ENCODE measurements at regions not wholly inside any gene's neighbourhood (a gene's known extent, or its start where the extent isn't known, plus 50 kb on each side); places are given as distances from the start of the nearest gene placed in this dataset.

DNA sequence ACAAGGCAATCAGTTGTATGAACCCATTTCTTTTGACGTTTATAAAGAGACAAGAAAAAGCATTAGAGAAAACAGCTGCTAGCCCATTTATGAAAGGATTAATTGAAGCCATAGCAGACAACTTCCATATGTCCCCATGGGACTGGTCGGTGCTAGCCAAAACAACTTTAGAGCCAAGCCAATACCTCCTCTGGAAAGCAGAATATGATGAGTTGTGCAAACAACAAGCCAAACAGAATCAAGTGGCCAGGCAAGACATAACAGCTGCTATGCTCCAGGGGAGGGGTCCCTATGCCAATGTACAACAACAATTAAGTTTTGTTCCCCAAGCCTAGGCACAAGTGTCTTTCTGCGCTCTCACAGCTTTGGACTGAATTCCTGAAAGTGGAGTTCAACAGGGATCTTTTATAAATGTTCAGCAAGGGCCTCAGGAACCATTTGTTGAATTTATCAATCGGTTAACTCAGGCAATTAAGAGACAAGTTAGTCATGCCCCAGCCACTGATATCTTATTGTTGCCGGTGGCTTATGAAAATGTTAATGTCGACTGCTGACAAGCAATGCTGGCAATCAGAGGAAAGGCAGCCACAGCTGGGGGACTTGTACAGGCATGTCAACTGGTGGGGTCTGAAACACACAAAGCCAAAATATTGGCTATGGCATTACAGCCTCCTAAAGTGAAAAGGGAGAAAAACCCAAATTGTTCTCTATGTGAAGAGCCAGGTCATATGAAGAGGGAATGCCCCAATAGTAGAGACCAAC lies 1593.1 kb upstream of the TENM4 start:
- DNase-seq (ENCODE audit: low read depth in 2 of 2), result no peak

DNA sequence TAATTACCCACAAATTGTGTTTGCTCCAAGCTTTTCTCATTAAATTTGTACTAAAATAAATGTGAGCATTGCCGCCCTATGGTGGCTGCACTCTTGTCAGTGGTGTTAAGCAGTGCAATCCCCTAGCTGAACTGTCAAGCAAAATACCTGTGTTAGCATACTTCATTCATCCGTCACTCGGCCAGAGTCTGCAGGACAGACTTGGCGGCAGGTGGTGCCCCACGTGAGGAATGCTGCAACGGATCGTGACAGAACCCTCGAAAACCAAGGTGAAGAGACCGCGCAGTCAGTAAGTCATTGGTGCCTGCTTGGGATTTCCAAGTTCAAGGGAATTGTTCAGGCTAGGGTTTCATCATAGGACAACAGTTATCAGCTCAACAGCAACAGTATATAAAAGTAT lies 1592.1 kb upstream of the TENM4 start:
- DNase-seq (ENCODE audit: low read depth in 2 of 2), result no peak

DNA sequence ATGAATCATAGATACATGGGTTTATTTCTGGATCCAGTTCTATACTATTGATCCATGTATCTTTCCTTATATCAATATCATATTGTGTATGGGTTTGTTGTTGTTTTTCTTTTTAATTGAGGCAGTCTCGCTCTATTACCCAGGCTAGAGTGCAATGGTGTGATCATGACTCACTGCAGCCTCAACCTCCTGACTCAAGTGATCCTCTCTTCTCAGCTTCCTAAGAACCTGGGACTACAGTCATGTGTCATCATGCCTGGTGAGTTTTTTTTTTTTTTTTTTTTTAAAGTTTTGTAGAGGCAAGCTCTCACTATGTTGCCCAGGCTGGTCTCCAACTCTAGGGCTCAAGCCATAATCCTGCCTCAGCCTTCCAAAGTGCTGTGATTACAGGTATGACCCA lies 1589.4 kb upstream of the TENM4 start:
- no peak for DNase-seq (ENCODE audit: low read depth in 2 of 2)

- no peak for DNase-seq (ENCODE audit: low read depth in 2 of 2)
These were observed 1585.2 kb upstream of the TENM4 start for GRCh38 chr11:81026032-81026431.

GRCh38 chr11:81022057-81022456 lies 1581.2 kb upstream of the TENM4 start:
- DNase-seq (ENCODE audit: low read depth in 2 of 2), result no peak

DNA sequence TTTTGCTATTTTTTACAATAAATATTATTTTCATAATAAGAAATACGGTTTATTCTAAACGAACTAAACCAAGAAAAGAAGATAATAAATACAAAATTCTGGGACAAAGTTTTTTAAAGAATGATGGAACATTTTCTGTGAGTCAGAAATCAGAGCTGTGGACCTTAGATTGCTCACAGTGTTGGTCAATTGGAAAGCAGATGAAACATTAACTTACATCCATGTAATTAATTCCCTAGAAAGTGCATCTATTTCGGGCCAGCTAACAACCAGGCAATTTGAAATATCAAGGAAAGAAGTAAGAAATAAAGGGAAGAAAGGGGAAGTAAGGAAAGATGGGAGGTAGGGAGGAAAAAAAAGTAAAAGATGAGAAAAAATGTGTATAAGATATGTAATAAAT lies 1569.8 kb upstream of the TENM4 start:
- DNase-seq (ENCODE audit: low read depth in 2 of 2), result no peak

DNA sequence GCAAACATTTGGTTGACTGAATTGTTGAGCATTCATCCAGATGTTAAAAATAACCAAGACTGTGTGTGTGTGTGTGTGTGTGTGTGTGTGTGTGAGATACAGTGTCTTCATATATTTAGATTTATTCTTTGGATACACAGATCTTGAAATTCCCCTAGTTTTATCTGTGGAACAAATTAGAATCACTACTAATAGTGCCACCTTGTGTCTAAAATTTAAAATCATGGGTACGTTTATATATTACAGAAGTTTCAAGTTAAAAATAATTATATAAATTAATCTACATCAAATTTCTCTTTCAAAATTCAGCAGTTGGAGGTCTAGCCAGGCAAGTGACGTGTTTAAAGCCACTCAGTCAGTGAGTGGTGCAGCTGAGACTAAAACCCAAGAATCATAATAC lies 1566.2 kb upstream of the TENM4 start:
- DNase-seq (ENCODE audit: low read depth in 2 of 2), result no peak

DNA sequence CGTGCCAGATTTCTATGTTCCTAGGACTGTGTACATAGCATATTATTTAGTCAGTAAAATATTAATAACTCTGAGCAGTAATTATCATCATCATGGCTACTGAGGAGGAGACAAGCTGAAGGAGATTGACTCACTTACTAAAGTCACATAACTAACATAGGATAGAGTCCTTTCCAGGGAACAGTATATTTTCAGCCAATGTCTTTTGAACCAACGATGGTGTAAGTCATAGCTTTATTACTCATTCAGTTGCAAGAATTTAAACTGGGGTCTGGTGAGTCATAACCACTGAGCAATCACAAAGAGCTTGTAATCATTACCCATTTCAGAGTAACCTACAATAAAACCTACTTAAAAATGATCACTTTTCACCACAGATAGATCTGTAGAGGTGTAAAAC lies 1564.8 kb upstream of the TENM4 start:
- DNase-seq (ENCODE audit: low read depth in 2 of 2), result no peak

DNA sequence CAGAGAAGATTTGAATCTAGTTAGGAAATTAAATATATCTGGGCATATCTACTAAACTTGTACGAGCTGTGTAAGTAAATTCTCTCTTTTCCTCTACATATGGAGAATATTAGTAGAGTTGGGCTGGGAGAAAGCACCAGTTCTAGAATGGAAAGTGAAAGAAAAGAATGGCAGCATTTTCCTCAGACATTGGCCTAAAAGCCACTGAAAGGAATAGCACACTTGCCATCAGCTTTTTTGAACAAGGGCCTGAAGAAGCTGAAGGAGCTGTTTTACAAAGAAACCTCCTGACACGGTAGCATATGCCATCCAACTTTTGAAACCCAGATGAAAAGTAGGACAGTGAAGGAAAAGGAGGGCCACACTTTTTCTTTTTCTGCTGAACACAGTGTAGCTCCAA lies 1563.7 kb upstream of the TENM4 start:
- no peak for DNase-seq (ENCODE audit: low read depth in 2 of 2)

DNA sequence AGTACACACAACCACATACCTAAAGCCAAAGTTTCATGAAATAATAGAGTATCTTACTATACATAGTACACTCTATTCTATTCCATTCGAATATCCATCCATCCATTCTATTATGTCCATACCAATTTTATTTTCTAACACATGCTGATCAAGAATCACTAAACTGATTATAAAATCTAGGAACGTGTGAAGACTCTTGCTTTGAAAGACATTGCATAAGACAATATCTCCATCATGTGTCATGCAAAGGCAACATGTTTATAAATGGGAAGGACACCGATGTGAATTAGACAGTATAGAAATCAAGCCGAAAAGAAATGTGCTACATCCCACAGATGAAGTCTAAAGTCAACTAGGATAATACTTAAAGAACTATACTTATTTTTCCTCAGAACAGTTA lies 1561.5 kb upstream of the TENM4 start:
- no peak for DNase-seq (ENCODE audit: low read depth in 2 of 2)

DNA sequence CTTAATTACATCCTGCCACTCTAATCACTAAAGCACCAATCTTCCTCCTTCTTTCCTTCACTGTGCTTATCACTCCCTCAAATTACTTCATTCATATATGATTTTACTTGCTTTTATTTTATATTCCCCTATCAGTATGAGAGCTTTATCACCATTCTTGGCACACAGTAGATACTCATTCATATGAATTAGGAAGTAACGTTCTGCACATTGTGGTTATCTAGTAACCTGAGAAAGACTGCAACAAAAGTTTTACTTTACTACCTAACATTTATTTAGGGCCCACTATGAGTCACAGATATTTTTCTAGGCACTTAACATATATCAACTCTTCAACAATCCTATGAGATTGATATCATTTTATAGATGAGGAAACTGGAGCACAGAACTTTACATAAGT lies 1559.9 kb upstream of the TENM4 start:
- DNase-seq (ENCODE audit: low read depth in 2 of 2), result no peak

DNA sequence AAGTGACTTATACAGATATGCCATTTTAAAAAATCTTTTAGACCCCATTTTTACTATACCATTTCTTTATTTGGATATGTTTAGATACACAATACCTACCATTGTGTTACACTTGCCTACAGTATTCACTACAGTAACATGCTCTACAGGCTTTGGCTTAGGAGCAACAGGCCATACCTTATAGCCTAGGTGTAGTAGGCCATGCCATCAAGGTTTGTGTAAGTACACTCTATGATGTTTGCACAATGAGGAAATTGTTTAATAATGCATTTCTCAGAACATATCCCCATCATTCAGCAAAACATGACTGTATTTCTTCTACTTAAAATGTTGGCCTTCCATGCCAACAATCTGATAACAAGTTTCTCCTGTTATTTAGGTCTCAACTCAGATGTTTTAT lies 1559.5 kb upstream of the TENM4 start:
- DNase-seq (ENCODE audit: low read depth in 2 of 2), result no peak

DNA sequence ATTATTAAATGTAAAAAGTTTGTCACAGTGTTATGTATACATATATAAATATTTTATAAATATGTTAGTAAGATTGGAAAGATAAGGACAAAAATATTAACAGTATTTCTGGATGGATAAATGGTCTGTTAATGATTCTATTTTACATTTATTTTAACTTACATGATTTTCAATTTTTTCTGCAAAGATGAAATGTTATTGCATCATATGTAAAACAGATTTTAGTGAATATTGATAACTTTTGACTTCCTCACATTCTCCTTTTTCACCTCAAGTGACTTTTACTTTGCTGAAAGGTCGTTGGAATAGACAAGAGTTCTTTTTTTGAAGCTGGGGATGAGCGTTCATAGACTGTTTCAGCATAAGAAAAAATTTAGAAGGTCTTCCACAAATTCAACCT lies 1554.7 kb upstream of the TENM4 start:
- no peak for DNase-seq (ENCODE audit: low read depth in 2 of 2)

- DNase-seq (ENCODE audit: low read depth in 2 of 2), result no peak
These were observed 1552.7 kb upstream of the TENM4 start for GRCh38 chr11:80993536-80993935.

- no peak for DNase-seq (ENCODE audit: low read depth in 2 of 2)
These were observed 1550.1 kb upstream of the TENM4 start for GRCh38 chr11:80990885-80991284.

GRCh38 chr11:80987171-80987570 lies 1546.3 kb upstream of the TENM4 start:
- DNase-seq (ENCODE audit: low read depth in 2 of 2), result no peak

DNA sequence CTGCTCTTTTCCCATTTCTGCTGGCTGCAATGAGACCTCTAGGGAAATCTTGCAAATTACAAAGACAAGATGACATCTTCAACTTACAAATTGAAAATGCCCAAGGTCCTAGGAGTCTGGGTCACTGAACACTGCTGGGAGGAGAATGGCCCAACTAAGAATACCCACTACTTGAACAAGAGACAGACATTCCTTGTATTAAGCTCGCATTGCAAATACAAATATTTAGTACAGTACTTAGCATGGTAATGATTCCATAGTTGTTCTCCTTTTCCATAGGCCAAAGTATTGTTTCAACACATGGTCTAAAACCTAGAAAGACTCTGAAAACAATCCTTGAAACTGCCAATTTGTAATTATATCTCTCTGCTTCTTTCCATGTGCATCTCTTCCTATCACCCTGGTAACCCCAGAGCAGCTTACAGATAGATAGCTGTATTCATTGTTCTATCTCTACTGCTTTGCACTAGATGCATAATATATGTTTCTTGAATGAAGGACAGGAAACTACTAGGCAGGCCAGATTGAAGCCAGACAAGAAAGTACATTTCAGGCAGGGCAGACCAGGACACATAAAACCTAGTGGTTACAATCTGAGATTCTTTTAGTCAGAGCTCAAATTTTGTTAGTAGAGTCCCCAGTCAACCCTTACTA lies 1545.7 kb upstream of the TENM4 start:
- no peak for DNase-seq (ENCODE audit: low read depth in 2 of 2)

GRCh38 chr11:80980227-80980626 lies 1539.4 kb upstream of the TENM4 start:
- DNase-seq (ENCODE audit: low read depth in 2 of 2), result no peak

DNA sequence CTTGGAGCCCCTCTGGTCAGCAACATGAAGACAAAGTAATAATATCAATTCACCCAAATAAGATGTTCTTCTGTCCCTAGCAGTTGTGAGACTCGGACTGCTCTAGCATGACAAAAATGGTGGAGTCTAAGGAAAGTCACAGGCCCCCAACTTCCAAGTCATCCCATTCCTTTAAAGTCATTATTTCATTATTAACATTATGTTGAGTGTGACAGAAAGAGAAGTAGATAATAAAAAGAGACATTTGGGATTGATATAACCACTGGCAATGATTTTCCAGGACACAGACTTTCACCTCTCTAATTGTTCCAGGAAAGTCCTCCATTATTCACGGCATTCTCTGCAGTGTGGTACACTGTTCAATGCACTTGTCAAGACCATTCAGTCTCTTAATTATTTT lies 1533.0 kb upstream of the TENM4 start:
- no peak for DNase-seq (ENCODE audit: low read depth in 2 of 2)

- no peak for DNase-seq (ENCODE audit: low read depth in 2 of 2)
These were observed 1529.2 kb upstream of the TENM4 start for GRCh38 chr11:80970037-80970436.

- no peak for DNase-seq (ENCODE audit: low read depth in 2 of 2)
These were observed 1526.8 kb upstream of the TENM4 start for GRCh38 chr11:80967649-80968048.

GRCh38 chr11:80960381-80961029 lies 1519.7 kb upstream of the TENM4 start:
- DNase-seq (ENCODE audit: low read depth in 2 of 2), result no peak

DNA sequence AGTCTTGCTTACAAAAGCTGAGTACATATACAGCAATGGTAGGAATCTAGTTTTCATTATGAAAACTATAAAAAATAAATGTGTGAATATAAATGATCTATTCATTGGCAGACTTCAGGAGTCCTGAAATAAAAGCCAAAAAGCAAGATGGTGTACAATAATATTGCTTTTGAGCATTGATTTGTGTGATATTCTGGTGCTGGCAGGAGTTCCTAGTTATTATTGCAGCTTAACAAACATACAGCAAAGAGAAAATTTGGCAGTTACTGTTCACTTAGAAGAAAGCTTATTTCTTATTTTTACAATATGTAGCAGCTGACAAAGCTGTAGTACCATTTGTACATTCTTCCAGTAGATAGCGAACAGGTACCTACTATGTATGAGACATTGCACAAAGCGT lies 1518.9 kb upstream of the TENM4 start:
- no peak for DNase-seq (ENCODE audit: low read depth in 2 of 2)
